ENCODE measurements at regions not wholly inside any gene's neighbourhood (a gene's known extent, or its start where the extent isn't known, plus 50 kb on each side); places are given as distances from the start of the nearest gene placed in this dataset.

- TF ChIP-seq CTCF (IDR thresholded peaks at IDR 0.05) (no peak), EP300 (IDR thresholded peaks at IDR 0.05) (no peak), POLR2AphosphoS5 (IDR thresholded peaks at IDR 0.05) (no peak)
Observed at GRCh38 chr2:191476901-191477300, 201.0 kb upstream of the NABP1 start.
